ENCODE measurements at regions not wholly inside any gene's neighbourhood (a gene's known extent, or its start where the extent isn't known, plus 50 kb on each side); places are given as distances from the start of the nearest gene placed in this dataset.

DNA sequence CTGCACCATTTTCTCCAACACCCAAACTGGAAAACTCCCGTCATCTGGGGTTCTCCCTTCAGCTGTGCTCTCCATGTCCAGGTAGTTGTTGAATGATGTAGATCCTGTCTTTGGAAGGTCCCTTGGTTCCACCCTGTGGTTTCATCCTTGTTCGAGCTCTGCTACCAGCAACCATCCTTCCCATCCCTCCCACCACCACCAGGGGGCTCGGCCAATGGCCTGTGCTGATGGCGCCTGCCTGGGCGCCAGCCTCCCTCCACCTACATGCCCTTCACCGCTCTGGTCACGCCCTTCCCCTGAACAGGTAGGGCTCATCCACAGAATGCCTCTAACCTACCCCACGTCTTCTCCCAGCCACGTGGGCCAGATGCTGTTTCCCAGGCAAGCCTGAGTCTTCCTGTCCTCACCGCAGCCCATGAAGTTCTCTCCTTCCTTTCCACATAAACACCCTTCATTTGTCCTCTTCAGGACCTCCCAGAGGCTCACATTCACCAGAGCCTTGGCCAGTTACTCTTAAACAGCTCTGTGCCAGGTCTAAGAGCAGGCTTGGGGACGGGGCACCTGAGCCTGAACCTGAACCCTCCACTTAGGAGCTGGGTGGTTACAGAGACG lies 75.1 kb upstream of the DUSP22 start (continued):
- TF ChIP-seq RELA (IDR thresholded peaks at IDR 0.05; ENCODE audit: borderline replicate concordance, partially characterized antibody) (peak; percentile 53), RAD21 (IDR thresholded peaks at IDR 0.05; ENCODE audit: insufficient read depth, low read depth, low read length) (peak; percentile 54), ZBTB11 (CRISPR knock-in tag; IDR thresholded peaks at IDR 0.05) (no peak), WRNIP1 (IDR thresholded peaks at IDR 0.05; ENCODE audit: borderline replicate concordance, low read depth, low read length) (0 out of 2 replicates have a peak, but pooled peaks have one; percentile 49), EED (IDR thresholded peaks at IDR 0.05; ENCODE audit: low read depth) (peak; percentile 96), NR2C1 (IDR thresholded peaks at IDR 0.05) (no peak), SUPT20H (IDR thresholded peaks at IDR 0.05; ENCODE audit: borderline replicate concordance, control insufficient read depth, low read depth, low read length) (no peak), CEBPB (IDR thresholded peaks at IDR 0.05; ENCODE audit: borderline replicate concordance in 1 of 2, low read depth in 2 of 2, low read length in 2 of 2) (no peak), NFYA (IDR thresholded peaks at IDR 0.05; ENCODE audit: borderline replicate concordance, low read depth, low read length) (no peak), FOXK2 (IDR thresholded peaks at IDR 0.05) (no peak), IKZF2 (IDR thresholded peaks at IDR 0.05) (peak; percentile 44 to 46; a peak in 2 of 4 replicates)
- TF ChIP-seq, protein P1, sequence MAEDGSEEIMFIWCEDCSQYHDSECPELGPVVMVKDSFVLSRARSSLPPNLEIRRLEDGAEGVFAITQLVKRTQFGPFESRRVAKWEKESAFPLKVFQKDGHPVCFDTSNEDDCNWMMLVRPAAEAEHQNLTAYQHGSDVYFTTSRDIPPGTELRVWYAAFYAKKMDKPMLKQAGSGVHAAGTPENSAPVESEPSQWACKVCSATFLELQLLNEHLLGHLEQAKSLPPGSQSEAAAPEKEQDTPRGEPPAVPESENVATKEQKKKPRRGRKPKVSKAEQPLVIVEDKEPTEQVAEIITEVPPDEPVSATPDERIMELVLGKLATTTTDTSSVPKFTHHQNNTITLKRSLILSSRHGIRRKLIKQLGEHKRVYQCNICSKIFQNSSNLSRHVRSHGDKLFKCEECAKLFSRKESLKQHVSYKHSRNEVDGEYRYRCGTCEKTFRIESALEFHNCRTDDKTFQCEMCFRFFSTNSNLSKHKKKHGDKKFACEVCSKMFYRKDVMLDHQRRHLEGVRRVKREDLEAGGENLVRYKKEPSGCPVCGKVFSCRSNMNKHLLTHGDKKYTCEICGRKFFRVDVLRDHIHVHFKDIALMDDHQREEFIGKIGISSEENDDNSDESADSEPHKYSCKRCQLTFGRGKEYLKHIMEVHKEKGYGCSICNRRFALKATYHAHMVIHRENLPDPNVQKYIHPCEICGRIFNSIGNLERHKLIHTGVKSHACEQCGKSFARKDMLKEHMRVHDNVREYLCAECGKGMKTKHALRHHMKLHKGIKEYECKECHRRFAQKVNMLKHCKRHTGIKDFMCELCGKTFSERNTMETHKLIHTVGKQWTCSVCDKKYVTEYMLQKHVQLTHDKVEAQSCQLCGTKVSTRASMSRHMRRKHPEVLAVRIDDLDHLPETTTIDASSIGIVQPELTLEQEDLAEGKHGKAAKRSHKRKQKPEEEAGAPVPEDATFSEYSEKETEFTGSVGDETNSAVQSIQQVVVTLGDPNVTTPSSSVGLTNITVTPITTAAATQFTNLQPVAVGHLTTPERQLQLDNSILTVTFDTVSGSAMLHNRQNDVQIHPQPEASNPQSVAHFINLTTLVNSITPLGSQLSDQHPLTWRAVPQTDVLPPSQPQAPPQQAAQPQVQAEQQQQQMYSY (CRISPR knock-in tag; IDR thresholded peaks at IDR 0.05): no peak
- TF ChIP-seq, protein P2, sequence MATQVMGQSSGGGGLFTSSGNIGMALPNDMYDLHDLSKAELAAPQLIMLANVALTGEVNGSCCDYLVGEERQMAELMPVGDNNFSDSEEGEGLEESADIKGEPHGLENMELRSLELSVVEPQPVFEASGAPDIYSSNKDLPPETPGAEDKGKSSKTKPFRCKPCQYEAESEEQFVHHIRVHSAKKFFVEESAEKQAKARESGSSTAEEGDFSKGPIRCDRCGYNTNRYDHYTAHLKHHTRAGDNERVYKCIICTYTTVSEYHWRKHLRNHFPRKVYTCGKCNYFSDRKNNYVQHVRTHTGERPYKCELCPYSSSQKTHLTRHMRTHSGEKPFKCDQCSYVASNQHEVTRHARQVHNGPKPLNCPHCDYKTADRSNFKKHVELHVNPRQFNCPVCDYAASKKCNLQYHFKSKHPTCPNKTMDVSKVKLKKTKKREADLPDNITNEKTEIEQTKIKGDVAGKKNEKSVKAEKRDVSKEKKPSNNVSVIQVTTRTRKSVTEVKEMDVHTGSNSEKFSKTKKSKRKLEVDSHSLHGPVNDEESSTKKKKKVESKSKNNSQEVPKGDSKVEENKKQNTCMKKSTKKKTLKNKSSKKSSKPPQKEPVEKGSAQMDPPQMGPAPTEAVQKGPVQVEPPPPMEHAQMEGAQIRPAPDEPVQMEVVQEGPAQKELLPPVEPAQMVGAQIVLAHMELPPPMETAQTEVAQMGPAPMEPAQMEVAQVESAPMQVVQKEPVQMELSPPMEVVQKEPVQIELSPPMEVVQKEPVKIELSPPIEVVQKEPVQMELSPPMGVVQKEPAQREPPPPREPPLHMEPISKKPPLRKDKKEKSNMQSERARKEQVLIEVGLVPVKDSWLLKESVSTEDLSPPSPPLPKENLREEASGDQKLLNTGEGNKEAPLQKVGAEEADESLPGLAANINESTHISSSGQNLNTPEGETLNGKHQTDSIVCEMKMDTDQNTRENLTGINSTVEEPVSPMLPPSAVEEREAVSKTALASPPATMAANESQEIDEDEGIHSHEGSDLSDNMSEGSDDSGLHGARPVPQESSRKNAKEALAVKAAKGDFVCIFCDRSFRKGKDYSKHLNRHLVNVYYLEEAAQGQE (IDR thresholded peaks at IDR 0.05; ENCODE audit: low read depth, low read length): no peak
- TF ChIP-seq, protein P3, sequence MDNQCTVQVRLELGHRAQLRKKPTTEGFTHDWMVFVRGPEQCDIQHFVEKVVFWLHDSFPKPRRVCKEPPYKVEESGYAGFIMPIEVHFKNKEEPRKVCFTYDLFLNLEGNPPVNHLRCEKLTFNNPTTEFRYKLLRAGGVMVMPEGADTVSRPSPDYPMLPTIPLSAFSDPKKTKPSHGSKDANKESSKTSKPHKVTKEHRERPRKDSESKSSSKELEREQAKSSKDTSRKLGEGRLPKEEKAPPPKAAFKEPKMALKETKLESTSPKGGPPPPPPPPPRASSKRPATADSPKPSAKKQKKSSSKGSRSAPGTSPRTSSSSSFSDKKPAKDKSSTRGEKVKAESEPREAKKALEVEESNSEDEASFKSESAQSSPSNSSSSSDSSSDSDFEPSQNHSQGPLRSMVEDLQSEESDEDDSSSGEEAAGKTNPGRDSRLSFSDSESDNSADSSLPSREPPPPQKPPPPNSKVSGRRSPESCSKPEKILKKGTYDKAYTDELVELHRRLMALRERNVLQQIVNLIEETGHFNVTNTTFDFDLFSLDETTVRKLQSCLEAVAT (IDR thresholded peaks at IDR 0.05): no peak
